ENCODE measurements at regions not wholly inside any gene's neighbourhood (a gene's known extent, or its start where the extent isn't known, plus 50 kb on each side); places are given as distances from the start of the nearest gene placed in this dataset.

DNA sequence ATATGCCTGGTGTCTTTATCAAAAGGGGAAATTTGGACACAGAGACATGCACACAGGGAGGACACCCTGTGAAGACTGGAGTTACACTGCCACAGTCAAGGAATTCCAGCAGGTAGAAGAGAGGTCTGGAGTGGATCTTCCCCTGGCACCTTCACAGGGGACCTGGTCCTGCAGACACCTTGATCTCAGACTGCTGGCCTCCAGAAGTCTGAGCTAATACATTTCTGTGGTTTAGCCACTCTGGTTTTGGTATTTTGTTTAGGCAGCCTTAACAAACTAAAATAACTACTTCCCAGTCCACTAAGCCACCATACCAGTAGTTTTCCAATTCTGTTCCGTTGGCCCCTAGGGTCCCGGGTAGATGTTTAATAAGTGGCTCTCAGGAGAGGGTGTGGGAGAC, 164.7 kb downstream of the SETD4 start:
- DNase-seq (ENCODE audit: low spot score), result no peak

DNA sequence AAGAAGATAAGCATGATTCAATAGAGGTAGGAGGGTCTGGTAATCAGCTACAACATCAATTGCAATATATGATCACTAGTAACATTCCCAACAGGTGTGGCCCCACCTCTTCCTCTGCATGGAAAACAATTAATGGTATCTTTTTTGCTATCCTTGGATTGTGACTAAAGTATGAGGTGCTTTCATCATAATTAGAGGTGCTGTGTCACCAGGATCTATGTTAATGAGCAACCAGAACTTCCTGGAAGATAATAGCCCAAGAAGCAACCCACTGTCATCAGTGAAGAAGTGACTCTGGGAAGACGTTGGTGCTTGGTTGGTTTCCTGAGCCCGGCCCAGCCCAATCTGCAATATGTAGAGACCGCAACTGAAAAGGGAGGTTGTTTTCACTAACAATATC, 167.2 kb downstream of the SETD4 start:
- no peak for DNase-seq (ENCODE audit: low spot score)

DNA sequence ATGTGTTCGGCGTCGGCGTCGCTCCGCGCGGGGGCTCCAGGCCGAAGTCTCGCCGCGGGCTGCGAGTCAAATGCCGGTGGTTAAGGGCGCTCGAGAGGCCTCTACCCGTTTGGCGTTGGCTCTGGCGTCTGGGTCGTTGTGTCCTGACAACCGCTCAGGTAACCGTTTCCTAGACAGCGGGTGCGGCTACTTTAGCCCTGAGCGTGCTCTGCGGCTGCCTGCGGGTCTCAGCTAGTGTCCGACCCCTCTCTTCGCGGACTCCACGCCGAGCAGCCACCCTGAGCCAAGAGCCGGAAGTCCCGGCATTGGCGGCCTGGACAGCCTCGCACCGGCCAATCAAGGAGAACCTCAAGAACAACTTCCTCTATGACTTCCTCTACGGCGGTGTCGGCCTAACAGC, 173.4 kb downstream of the SETD4 start:
- no peak for DNase-seq (ENCODE audit: low spot score)

DNA sequence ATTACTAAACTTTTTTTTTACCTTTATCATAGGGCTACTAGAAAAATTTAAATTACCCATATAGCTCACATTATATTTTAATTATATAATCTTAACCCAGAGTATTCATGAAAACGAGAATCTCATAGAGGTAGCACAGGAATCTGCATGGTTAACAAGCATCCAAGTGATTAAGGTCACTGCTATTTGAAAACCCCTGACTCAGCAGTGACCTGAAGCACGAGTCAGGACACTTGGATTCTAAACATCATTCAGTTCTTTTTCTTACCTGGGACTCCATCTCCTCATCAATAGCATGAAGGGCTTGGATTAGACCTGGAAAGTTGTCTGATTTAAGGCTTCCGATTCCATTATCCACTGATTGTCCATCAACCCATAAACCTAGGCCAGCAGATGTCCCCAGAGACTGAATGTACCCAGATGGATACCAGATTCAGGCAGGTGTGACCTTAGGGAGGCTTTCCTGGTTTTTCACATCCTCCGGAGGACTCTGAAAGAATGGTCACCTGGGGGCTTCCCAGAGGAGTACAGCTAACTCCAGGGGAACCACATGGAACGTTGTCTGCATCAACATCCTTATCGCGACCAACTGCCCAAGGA, 174.3 kb downstream of the SETD4 start:
- DNase-seq (ENCODE audit: low spot score), result no peak

DNA sequence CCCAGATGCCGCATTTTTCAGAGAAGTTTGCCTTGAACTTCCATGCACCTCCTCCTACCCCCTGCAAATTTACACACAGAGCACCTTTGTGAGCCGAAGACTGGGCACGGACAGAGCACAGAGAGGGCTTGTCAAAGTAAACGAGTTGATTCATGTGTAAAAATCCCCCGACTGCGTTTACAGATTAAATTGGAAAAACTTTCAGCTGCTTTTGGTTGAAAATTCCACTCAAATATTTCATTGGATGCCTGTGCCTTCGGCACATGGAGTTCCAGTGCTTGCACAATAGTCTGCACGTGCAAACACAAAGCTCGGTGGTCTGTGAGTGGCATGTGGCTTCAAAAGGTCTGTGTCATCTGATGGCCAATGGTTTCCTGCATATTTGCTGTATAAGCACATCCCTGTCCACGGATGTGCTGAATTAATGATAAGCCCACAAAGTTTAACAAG, 177.5 kb downstream of the SETD4 start:
- no peak for DNase-seq (ENCODE audit: low spot score)

DNA sequence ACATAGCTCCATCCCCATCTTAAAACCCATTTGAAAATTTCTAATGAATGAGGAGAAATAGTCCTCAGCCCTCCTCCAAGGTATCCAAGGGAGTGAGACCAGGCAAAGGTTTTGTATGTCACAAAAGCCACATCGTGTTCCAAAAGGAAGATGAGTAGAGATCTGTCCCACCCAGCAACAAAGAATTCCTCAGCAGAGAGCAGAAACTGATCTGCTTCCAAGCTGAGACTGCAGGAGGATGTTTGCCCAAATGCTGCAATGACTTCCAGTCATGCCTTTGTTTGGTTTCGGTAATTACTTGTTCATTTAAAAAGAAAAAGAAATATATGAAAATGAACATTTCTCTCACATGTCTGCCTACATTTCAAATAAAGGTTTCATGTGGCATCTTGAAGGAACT, 186.9 kb downstream of the SETD4 start:
- DNase-seq (ENCODE audit: low spot score), result no peak

DNA sequence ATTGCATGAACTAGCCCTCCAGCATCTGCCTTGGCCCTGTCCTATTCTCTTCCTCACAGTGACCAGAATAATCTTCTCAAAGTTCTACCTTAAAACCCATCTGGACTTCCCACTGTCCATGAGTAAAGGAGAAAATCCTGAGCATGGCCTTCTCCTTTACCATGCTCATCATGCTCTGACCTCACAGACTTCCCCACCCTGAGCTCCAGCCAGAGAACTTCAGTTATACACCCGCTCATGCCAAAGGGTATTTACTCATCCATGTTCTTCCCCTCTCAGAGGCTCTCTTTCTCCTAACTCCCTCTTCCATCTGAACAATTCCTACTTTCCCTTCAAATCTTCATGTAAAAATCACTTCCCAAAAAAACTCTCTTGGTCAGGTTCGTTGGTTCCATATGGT, 188.4 kb downstream of the SETD4 start:
- DNase-seq (ENCODE audit: low spot score), result no peak

DNA sequence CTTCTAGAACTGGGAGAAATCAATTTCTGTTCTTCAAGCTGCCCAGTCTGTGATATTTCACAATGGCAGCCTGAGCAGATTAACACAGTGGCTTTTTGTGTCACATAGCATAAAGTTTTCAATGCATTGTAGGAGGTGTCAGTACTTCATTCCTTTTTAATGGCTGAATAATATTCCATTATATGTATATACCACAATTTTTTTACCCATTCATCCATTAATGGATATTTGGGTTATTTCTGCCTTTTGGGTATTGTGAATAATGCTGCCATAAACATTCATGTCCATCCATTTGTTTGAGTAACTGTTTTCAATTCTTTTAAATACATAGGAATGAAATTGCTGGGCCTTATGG, 191.5 kb downstream of the SETD4 start:
- no peak for DNase-seq (ENCODE audit: low spot score)

DNA sequence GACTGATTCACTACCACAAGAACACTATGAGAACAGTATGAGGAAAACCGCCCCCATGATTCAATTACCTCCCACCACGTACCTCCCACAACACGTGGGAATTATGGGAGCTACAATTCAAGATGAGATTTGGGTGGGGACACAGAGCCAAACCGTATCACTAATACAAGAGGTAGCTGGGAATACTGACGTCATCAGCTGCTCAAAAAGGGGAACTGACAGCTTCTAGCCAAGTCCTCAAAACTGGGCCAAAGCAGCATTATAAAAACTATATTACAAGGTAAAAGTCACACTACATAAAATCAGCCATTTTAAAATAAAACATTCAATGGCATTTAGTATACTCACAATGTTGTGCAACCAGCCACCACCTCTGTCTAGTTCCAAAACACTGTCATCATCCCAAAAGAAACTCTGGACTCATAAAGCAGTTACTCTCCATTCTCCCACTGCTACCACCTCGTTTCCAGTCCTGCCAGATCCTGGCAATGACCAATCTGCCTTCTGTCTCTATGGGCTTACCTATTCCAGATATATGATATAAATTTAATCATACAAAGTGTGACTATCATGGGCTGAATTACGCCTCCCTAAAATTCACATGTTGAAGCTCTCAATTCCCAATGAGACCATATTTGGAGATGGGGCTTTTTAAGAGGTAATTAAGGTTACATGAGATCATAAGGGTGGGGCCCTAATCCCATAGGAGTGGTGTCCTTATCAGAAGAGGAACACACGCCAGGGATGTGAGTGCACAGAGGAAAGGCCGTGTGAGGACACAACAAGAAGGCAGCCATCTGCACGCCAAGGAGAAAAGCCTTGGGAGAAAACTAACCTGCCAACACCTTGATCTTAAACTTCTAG, 192.1 kb downstream of the SETD4 start:
- no peak for DNase-seq (ENCODE audit: low spot score)

DNA sequence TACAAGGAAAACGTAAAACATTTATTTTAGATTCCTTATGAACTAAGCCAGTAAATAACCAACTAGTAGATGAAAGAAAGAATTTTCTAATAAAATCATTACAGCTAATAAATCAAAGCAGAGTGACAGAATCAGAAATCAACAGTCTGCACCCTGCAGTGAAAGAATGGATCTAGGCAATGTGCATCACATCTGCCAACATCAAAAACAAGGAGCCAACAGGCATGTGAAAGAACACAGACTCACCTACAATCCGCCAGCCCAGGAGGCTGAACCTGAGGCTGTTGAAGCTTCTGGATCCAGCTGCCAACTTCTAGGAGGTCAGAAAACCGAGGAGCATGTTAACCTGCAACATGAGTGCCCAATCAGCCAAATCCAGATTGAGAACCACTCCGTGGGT, 196.3 kb downstream of the SETD4 start:
- no peak for DNase-seq (ENCODE audit: low spot score)

DNA sequence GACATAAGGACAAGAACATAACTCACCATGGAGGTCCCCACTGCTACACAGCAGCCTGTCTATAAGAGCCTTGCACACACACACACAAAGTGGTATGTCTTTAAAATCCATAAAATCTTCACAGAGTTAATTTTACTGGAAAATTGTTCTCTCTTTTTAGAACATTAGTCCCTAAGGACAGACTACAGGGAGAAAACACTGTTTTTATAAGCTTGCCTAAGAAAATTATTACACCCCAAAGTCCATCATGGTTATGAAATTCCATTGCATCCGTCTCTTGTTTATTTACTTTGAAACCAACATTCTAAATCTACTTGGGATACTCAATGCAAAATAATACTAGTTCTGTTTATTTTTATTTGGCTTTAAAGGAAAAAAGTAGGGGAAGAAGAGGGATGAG, 197.4 kb downstream of the SETD4 start:
- DNase-seq (ENCODE audit: low spot score), result no peak

DNA sequence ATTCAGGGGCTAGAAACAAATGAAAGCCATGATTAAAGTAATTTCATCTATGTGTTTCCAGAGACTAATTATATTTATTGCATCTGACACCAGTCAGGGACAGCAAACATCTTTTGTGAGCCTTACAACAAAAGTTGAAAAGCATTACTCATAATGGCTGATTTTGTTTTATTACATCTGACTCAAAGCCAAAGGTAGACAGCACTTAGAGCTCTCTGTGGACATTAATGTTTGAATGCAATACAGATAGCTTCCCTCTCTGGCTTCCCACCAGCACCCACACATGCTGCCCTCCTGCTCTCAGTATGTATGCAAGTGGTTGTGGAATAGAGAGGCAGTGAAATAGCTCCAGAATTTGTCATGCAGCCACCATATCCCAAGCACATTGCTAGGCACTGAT, 198.7 kb downstream of the SETD4 start:
- DNase-seq (ENCODE audit: low spot score), result no peak

DNA sequence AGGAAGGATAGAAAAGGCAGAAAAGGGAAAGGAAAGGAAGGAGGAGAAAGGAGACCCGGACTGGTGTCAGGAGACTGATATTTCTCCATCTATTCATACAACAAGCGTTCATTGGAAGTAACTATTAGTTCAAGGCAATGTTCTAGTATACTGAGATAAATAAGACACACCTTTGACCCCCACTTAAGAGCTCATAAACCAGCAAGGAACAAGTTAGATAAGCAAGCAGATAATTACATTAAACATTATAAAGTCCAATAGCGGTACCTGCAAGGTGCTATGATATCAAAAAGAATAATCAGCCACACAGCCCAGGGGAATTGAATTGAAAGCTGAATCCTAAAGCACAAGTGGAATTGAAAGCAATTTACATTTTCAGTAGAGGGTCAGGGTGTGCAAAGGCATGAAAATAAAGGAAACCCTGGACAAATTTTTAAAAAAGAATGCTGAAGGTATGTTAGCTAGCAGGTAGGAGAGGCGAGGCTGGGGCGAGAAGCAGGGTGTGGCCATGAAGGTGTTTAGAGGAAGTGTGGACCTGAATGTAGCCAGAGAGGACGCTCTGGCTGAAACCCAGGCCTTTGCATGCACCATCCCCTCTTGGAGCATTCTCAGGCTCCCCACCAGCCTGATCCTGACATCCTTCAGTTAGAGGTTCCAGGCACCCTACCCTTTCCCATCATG, 200.0 kb downstream of the SETD4 start:
- DNase-seq (ENCODE audit: low spot score), result no peak

DNA sequence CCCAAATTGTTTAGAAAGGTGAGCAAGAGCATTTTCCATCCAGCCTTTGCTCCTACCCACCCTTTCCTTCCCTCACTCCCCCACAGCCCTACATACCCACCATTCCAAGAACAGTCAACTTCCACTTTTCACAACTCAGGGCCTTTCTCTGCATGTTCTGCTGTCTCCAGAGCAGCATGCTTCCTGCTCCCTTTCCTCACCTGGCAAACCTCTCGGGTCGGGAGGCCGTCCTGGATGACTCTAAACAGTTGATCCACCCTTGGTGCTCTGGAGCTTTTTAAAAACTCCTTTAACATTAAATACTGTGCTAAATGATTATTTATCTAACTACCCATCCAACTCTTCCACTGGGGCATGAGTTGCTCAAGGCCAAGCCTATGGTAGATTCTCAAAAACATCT, 200.6 kb downstream of the SETD4 start:
- no peak for DNase-seq (ENCODE audit: low spot score)

DNA sequence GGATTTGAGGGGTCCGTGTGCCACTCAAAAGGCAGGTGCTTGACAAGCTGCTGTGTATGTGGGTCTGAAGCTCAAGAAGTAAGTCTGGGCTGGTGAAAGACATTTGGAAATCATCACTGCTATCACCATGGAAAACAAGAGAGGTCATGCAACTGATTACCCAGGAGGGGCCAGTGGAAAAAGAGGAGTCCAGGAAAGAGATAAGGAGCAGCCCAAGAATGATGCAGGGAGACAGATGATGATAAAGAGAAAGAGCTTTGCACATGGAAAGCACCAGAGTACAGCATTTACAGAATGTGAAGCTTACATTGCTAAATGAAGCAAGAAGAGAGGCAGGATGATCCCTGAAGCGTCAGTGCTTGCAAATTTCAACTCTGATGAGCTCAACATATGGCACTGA, 203.2 kb downstream of the SETD4 start:
- no peak for DNase-seq (ENCODE audit: low spot score)

DNA sequence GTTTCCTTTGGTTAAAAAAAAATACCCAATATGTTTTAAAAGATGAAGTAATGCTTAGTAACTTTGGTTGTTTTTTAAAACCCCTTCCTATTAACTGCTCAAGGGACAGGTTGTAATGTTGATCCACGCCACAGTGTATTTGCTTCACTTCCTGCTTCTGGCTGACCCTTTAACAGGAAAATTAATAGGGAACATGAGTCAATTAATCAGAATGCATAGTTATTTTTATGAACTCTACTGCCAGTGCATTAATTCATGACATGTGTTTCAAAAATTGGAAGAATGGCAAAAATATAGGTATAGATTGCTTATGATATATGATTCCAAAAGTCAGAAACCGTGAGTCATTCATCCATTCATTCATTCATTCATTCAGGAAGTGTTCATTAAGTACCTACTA, 204.8 kb downstream of the SETD4 start:
- DNase-seq (ENCODE audit: low spot score), result no peak

DNA sequence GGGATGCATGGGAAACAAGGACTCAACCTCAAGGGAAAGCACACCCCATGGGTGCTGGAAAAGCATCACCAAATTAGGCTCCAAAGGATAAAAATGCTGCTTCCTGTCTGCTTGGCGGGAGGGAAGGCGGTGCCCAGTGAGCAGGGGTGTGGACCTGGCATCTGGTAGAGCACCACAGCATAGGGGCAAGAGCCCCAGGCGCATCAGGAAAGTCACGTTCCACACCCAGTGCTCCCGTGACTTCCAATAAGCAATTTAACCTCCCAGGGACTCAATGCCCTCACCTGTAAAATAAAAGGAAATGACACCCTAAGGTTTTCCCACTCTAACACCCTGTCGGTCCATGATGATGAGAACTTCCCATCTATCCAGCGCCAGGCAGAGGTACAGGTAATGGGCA, 206.0 kb downstream of the SETD4 start:
- no peak for DNase-seq (ENCODE audit: low spot score)

DNA sequence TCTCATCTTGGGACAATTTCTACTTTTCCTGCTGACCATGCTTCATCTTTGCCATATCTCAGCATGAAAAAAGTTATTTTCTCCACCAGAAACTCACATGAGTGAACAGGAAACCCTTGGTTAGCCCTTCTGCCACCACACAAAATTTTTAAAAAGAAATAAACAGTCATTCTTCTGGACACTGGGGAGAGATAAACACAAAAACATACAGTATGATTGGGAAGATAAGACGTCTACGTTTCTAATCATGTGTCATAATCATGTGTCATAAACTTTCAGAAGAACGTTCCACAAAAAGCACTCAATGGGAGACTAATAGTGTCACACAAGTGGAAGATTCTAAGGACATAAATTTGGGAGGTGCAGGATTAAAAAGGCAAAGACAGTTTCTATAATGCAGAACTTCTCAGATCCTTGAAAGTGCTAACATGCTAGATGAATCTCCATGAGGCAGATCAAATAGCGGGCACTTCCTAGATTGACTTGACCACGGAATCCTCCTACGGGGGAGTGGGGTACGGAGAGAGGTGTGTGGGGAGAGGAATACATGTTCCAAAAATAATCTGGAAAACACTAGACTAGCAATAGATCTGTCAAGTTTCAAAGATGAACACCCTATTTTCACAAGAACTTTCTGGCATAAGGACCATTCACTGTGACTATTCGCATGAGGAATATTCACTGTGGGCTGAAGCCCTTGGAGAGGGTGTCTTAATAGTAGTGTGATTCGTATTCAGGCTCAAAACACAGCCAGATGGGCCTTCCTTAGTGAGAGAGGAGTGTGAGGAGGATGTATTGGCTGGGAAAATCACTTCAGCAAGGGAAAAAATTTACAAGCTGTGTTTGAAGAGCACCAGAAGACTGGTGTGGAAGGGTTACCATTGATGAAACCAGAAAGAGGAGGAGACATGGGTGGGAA, 206.7 kb downstream of the SETD4 start:
- no peak for DNase-seq (ENCODE audit: low spot score)

DNA sequence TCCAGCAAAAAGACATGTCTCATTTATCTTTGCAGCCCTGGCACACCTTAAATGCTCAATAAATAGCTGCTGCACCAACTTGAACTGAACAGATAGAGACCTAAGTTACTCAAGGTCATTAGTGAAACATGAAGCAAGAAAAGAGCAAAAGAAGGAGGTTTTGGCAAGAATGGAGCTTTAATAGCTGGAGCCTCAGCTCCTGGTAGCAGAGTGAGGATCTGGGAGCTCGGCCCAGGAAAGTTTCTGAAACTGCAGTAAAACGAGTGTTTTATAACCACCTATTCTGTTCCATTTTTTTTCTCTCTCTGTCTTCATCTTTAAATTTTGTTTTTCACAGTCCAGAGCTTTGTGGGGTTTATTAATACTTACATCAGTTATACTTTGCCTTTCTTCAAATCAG, 207.5 kb downstream of the SETD4 start:
- no peak for DNase-seq (ENCODE audit: low spot score)

DNA sequence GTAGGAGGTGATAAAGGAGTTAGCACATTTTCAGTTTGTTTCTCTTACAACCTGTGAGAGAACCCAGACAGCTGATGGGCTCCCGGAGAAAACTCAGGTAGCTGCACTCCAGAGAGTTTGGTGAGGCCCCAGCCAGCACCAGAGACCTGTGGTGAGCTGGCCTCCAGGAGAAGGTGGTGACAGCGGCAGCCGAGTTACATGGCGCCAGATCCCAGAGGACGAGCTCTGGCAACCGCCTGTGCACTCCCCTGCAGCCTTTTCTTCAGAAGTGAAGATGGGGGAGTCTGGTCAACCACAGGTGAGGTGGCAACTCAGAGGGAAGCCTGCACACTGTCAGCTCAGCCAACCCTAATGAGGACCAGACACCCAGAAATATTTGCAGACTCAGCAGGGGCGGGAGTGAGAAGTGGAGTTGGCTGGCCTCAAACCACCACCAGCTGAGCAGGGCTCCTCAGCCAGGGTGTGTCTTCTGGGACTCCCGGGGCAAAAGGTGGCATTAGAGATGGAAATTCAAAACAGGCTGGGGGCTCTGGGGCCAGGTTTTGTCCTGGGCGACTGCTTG, 209.7 kb downstream of the SETD4 start:
- DNase-seq (ENCODE audit: low spot score), result no peak

DNA sequence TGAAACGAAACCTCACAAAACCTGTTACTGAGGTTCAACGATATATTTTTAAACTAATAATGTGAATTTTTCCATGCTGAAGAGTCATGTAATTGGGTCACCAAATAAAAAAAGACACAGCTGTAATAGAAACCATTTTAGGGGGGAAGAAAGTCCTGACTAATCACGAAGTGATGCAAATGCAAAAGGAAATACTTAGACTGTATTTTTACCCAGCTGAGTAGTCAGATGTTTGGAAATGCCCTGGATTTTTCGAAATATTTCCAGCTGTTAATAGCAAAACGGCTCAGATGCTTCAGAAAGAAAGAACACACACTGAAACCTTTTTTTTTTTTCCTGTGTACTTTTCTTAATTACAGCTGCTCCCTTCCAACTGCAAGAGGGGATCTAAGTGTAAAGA, 210.3 kb downstream of the SETD4 start:
- no peak for DNase-seq (ENCODE audit: low spot score)

DNA sequence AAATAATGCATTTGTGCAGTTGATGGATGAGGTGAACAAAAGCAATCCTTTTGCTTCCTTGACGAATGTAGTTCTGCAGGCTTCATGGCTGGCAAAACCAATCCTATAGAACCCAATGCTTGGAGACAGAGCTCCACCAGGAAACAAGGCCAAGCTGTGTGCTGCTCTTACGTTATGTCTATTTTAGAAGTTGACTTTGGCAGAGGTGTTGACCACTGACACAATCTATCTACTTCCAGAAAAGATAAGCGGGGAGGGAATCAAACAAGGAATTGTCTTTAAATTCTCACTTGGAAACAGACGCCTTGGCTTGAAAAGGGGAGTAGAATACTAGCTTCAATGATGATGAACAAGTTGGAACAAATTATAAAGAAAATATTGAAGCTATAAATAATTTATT, 211.2 kb downstream of the SETD4 start:
- DNase-seq (ENCODE audit: low spot score), result no peak

Measured in germinal center (tissue), 1 donor.